HG03565 (cell line): ENCODE measurements at regions not wholly inside any gene's neighbourhood (a gene's known extent, or its start where the extent isn't known, plus 50 kb on each side); places are given as distances from the start of the nearest gene placed in this dataset.

Experiments
- ATAC-seq: cut with Tn5 transposase; IDR thresholded peaks from one replicate; pipeline ENCODE4 v1.9.1; 2021; ENCODE audit warnings: mild to moderate bottlenecking, moderate library complexity; ENCODE audit not compliant: unreplicated experiment

DNA sequence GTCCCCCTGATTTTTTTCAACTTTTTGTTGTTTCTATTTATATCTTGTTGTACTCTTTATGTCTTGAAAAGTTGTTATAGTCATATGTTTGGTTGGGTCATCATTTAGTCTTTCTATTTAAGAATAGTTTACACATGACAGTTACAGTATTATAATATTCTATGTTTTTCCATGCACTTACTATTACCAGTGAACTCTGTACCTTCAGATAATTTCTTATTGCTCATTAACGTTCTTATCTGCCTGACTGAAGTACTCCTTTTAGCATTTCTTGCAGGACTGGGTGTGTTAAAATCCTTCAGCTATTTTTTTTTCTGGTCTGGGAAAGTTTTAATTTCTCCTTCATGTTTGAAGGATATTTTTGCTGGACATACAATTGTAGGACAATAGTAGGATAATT lies 157.7 kb upstream of the DIPK2B start:
- ATAC-seq: no peak

DNA sequence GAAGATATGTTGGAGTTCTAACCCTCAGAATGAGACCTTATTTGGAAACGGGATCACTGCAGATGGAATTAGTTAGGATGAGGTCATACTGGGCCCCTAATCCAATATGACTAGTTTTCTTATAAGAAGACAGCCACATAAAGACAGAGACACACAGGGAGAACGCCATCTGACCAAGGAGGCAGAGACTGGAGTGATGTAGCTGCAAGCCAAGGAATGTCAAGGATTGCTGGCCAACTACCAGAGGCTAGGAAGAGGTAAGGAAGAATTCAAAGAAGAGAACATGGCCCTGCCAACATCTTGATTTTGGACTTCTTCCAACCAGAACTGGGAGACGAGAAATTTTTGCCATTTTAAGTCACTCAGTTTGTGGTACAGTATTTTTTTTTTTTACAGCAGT lies 152.8 kb upstream of the DIPK2B start:
- no peak for ATAC-seq

DNA sequence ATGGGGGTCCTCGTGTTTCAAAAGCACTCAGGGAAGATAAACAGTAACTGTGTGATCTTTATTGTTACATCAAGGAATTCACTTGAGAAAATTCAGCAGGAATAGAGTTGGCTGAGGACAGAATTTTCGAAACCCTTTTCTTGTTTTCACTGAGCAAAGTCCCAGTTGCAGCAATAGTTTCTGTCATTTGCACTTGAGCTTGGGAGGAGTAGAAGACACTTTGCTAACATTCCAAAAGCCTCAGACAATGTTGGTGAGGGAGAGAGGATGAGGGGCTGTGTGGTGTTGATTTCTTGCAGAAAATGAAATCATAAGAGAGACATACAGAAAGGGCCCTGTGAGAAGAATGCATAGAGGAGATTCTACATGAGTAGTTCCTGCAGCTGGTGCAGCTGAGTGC lies 151.9 kb upstream of the DIPK2B start:
- no peak for ATAC-seq

DNA sequence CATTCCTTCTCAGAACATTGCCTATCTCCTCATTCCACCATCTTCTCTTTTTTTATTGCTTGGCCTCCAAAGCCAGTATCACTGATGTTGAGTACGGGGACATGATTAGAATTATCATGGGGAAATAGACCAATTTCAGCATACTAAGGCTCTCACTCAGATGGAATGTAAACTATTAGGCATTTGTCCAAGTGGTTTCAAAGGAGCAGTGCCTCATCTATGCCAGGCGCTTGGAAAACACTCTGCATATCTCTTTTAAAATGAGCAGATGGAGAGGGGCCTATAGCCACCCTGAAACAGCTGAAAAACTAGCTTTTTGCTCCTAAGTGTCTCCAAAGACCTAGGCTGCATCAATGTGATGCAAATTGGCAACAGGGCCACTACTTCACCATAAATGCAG lies 150.8 kb upstream of the DIPK2B start:
- no peak for ATAC-seq

DNA sequence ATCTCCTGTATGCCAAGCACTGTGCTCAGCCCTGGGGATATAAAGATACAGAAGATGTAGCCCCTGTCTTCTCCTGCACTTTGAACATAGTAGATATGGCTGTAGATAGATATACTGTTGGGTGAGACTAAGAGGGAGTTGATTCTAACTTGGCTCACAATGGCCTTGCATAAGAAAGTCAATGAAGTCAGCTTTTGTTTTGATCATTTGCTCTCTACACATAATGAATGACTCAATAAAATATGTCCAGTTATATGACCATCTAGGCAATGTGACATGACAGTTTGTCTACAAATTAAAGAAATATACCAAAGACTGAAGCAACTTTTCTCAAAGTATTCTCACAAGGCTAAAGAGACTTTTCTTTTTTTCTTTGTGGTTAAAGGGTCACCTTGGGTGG lies 147.6 kb upstream of the DIPK2B start:
- ATAC-seq: no peak

DNA sequence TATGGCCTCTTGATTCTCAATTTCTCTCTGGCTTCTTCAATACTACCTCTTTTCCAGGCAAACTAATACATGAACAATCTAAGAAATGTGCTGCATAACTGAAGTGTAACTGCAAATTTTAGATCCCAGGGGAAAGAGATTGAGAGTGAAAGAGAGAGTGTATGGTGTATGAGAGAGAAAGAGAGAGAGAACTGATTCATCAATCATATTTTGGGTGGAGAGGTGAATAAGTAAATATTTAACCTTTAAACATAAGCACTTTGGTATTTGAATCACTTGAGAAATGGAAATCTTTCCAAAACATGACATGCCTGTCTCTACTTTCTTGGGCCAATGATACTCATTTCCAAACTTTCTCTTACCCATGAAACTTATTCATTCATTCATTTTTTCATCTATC lies 147.2 kb upstream of the DIPK2B start:
- no peak for ATAC-seq

DNA sequence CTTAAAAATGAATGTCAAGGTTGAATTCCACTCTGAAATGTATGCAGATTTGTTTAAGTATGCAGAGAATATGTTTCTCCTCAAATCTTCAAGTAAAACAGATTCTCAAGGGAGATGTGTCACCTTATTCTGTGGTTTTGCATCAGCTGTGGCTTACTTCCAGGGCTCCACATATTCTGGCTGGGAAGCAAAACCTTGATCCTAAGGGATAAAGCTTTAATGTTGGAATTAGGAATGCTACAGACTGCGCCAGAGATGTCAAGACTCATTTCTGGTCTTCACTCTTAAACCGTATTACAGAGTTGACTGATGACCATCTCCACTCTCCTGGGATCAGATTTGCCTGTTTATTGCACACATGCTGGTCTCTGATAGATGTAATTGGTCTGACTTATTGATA lies 143.9 kb upstream of the DIPK2B start:
- no peak for ATAC-seq

DNA sequence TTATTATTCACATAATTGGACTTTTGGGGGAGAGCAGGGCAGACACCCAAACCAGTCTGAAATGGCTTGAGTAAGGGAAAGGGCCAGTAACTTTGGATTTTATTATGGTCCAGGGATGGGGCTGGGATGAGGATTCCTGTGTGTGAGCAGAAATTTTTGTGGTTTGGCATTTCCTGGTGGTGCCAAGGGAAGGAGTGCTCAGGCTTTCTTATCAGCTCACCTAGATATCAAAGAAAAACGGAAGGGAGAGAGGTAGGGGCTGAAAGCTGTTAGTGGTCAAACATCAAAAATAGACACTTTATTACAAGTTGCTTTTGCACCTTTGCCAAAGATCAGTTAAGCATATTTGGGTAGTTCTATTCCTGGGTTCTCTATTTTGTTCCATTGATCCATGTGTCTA lies 128.5 kb upstream of the DIPK2B start:
- ATAC-seq: no peak

DNA sequence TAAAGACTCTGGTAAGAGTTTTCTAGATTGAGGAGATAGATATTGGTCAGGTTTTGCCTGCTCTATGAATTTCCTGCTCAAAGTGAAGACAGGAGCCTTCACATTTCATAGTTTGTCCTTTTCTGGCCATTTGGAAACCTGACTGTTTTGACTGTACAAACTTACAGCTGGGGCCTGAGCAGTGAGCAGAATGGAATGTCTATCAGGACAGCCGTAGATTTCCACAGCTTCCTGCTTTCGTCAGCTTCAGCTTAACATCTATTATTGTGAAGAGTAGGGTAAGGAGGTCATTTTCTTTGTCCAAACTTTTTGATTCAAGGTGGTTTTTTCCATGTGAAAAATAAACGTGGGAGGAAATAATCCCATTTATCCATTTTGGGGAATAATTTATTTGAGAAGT lies 124.3 kb upstream of the DIPK2B start:
- no peak for ATAC-seq

DNA sequence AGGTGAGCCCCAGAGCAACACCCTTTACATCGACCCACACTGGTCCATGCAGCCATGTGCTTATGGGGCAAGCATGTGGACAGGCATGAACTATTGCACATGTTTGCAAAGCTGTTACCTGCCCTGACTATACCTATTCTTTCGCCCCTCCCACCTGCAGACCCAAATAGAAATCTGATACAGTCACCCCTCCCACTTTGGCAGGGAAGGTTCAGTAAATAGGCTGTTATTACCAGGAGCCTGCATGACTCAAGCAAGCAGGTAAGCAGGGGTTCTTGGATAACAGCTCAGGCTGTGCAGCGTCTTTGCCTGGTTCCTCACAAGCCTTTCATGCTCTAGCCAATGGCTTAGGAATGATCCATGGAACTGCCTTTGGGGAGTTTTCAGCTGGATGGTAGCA lies 122.7 kb upstream of the DIPK2B start:
- ATAC-seq: no peak

DNA sequence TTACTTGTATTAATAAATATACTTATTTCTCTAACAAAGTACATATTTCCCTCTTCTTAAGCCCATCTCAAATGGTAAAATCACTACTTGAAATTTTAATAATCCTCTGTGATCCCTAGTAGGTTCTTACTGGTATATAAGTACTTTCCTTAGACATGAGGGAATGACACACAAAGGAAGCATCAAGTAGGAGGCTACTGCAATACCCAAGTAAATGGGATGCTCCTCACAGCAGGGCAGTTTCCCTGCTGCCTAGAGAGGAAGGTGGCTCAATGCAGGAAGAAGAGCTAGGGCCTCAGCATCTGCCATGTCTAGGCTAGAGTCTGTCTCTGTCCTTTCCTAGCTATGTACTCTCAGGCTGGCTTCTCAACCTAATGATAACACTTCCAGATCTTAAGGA lies 122.1 kb upstream of the DIPK2B start:
- ATAC-seq: no peak

DNA sequence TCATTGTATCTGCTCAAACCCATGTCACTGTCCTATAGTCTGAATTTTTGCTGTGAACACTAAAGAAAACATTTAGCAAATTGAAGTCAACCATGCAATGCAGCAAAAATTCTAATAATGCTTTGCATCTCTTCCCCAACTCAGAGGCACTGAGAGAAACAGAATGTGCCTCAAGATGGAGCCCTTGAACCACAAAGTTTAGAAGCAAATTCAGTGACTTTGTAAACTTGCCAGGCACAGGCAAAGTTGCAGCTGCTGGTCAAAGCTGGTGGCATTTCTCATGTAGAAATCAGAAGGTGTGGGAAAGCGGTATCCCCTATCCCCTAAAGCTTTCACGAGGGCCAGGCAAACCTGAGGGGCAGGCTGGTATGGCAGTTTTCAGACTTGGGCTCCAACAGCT lies 121.7 kb upstream of the DIPK2B start:
- ATAC-seq: no peak

DNA sequence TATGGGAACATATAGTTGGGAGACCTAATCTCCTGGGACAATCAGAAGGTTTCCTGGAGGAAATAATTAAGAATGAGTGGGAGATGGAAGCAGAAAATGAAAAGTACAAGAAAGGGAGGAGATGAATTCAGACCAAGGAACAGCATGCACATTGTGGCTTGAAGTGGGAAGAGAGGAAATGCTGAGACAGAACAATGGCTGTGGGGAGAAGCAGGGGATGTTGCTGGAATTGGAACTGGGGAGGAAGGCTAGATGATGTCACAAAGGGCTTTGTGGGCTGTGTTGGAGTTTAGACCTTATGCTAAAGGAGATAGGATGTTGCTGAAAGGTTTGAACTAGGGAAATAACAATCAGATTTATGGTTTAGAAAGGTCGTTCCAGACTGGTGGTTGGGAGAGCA lies 119.5 kb upstream of the DIPK2B start:
- no peak for ATAC-seq

DNA sequence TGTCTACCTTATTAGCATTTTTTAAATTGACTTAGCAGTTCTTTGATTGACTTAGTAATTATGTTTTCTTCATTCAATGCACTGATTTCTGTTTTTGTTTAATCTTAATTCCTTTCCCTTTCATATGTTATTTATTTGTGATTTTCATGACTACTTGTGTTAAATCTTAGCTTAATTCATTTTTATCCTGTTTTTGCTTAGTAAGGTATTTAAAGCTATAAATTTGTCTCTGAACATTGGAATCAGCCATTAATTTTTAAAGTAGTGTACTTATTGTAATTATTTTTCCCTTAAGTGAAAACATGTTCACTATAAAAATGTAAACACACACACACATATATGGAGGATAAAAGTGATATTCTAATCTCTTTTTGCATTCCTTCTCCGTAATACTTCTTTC lies 109.1 kb upstream of the DIPK2B start:
- no peak for ATAC-seq

DNA sequence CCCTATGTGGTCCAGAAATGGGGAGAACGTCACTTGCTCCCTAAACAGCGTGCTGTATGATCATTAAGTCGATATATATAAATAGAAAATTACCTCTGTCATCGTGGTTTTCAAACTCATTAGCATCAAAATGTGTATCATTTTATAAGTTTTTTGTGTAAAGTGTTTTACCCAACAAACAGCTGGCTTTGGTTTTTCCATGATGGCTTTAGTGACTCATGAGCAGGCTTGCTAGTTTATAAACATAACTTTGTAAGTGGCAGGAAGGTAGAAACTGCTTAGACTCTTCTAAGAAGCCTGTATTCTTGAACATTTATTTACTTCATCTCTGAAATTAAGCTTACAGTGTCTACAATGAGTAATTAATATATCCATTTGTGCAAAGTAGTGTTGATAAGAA lies 108.4 kb upstream of the DIPK2B start:
- no peak for ATAC-seq

DNA sequence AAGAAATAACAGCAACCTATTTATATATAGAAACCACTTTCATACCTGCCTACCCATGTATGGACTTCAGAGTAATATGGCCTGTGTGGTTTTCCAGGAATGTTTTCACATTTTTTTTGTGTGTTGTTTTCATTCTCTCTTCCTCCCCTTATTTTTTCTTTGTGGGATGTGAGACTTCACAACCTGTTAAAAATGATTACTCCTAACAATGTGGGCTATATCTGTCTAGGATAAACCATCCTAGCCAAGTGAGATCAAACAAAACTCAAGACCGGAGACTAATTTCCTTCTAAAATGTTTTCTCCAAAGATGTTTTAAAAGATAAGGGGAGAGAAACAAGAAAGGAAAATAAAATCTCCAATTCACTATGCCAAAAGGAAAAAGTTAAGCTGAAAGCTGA lies 106.1 kb upstream of the DIPK2B start:
- no peak for ATAC-seq

DNA sequence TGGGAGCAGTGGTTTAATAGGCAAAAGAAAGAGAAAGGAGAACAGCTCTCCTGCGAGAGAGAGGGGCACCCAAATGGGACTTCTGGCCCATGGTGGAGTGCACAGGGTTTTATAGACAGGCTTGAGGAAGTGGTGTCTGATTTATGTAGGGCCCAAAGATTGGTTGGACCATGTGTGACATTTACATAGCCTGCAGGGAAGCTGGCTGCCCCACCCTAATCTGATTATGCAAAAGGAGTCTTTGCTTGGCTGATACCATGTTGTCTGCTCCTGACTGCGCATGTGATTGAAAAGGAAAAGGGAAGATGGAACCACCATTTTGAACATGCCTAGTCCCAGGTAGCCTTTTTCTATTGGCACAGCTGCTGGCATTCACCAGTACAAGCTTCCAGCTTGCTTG lies 100.0 kb upstream of the DIPK2B start:
- no peak for ATAC-seq

DNA sequence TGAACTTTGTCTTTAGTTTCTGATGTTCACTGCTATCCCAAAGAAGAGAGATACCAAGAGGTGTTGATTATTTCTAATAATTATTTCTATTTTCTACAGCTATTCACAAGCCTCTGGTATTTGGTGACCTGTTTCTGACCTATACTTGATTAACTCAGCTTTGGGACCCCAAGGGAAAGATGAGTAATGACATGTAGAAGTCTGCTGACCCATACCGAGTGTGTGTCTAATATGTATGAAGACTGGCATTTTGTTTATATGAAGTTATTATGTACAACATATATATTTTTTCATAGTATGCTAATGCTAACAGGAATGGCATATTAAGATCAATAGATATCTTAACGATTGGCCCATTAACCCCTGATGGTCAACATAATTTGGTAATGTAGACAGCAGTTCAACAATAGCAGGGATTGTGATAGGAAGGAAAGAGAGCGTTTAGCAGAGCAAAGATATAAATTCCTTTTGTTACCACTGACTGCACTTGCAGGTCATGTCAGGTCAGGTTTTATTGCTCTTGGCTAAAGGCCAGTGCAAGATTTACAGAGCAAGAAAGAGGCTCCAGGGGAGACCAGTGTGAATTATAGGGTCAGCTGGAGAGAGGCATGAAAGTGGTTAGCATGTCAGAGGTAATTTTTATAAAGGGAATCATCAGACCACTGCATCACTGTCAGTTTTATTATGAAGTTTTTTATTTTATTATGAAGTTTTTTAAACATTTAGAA lies 94.7 kb upstream of the DIPK2B start:
- no peak for ATAC-seq

DNA sequence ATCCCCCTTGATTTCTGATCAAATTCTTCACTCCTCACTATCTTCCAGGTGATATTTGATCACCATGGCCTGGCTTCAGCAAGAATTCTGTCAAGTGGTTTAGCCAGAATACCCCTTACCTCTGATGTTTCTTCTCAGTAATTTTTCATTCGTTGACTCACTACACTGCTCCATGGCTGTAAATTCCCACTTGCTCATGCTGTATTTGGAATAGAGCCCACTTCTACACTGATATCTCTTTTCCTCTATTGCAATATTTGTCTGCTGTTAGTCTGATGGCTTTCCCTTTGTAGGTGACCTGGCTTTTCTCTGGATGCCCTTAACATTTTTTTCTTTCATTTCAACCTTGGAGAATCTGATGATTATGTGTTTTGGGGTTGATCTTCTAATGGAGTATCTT lies 73.9 kb upstream of the DIPK2B start:
- no peak for ATAC-seq

DNA sequence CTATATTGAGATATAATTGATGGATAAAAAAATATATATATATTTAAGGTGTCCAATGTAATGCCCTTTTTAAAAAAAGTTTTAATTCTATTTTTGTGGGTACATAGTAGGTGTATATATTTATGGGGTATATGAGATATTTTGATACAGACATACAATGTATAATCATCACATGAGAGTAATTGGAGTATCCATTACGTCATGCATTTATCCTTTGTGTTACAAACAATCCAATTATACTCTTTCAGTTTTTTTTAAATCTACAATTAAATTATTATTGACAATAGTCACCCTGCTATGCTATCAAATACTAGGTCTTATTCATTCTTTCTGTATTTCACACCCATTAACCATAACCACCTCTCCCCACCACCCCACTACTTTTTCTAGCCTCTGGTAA lies 66.3 kb upstream of the DIPK2B start:
- ATAC-seq: no peak

DNA sequence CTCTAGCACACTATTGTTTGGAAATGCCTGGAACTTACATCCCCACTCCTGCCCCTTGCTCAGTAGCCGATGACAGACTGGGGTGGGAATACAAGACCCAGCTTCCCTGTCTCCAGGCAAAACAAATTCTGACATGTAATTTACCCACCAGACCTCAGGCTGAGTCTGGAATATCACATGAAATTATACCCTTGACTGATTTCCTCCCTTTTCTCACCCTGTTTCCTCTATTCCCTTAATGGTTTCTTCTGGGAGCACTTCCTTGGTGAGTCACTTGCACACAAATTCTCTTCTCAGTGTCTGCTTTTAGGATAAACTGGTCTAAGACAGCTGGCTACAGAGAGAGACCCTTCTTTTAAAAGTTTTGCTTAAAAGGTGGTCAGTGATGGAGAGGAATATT lies 65.8 kb upstream of the DIPK2B start:
- no peak for ATAC-seq

DNA sequence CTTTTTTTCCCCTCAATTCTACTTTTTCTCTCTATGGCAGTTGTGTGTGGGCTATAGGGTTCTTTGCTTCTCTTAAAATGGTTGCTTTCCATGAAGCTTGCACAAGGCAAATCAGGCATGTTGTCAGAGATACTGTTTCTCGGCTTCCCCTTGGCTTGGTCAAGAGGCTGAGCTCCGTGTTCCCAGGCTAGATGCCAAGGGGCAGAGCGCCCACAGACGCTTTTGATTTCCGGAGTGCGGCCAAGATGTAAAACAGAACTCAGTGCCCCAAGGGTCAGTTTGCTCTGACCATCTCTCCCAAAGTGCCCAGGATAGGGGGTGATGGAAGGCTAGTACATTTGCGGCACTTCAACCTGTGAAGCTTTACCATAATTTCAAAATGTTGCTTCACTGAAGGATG lies 64.2 kb upstream of the DIPK2B start:
- ATAC-seq: no peak

DNA sequence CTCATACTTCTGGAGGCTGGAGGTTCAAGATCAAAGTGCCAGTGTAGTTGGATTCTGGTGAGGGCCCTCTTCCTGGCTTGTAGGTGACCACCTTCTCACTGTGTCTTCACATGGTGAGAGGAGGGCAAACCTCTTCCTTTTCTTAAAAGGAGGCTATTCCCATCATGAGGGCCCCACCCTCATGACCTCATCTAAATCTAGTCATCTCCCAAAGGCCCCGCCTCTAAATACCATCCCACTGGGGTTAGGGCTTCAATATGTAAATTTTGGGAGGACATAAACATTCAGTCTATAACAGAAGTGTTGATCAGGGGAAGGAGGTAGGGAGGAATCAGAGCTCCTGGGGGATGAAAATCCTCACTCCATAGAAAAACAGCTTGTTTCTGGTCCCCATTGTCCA lies 60.8 kb upstream of the DIPK2B start:
- no peak for ATAC-seq

DNA sequence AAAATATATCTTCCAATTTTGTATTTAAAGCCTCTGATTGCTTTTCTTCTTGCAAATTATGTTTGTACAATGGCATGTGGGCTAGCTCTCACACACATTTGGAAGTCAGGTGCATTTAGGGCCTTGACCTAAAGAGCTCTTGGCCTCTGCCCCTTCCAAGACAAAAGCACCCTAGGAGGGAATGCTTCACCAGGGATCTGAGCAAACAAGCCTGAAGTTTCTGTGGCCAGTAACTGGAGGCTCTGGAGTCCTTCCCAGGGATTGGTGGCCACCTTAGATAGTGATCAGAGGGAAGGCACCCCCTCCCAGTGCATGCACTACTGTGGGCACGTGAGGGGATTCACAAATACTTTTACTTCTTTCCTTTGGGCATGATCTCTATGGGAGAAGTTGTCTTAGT lies 60.3 kb upstream of the DIPK2B start:
- no peak for ATAC-seq
